T-helper 1 cell treated with Interleukin-12 subunit alpha and Interleukin-12 subunit beta and Interleukin-4 antibody, amounts not matched to agents 30 μg/mL and 1 μg/mL, for 36 hours (primary cell): ENCODE measurements at regions not wholly inside any gene's neighbourhood (a gene's known extent, or its start where the extent isn't known, plus 50 kb on each side); places are given as distances from the start of the nearest gene placed in this dataset.

ENCODE experiments used
- H3K27ac Mint-ChIP-seq: one replicate; pipeline ENCODE4 v1.8.0; 2021; ENCODE audit warnings: mild to moderate bottlenecking, mixed read lengths
- H3K27me3 Mint-ChIP-seq: one replicate; pipeline ENCODE4 v1.8.0; 2021; ENCODE audit warnings: low read depth, mixed read lengths
- H3K36me3 Mint-ChIP-seq: one replicate; pipeline ENCODE4 v1.8.0; 2021; ENCODE audit warnings: low read depth, mixed read lengths
- H3K4me1 Mint-ChIP-seq: one replicate; pipeline ENCODE4 v1.8.0; 2021; ENCODE audit warnings: low read depth, mixed read lengths
- H3K4me3 Mint-ChIP-seq: one replicate; pipeline ENCODE4 v1.8.0; 2021; ENCODE audit warnings: mild to moderate bottlenecking, moderate library complexity, mixed read lengths
- H3K9me3 Mint-ChIP-seq: one replicate; pipeline ENCODE4 v1.8.0; 2021; ENCODE audit warnings: mixed read lengths

DNA sequence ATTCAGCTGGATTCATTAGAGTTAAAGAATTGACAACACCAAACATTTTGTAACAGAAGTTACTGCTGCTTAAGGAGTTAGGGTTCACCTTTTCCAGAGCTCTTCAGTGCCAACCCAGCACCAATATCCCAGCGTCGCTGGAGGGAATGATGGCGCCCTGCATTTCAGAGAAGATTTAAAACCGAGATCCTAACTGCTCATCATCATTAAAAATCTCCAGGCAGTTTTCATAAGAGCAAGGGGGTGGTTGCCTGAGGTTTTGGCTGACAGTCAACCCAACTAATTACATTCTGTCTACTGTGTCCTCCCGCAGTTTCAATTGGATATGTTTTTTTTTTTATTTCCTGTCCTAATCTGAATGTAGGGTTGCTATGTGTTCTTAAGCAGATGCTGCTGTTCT lies 509.6 kb upstream of the TCF4 start:
- Mint-ChIP-seq H3K9me3 (no peaks in the 10 kb centered on the region), H3K4me3 (no peak overlapping the region), H3K27me3 (no peaks in the 10 kb centered on the region), H3K4me1 (no peaks in the 10 kb centered on the region), H3K36me3 (no peaks in the 10 kb centered on the region), H3K27ac (no peak overlapping the region)

DNA sequence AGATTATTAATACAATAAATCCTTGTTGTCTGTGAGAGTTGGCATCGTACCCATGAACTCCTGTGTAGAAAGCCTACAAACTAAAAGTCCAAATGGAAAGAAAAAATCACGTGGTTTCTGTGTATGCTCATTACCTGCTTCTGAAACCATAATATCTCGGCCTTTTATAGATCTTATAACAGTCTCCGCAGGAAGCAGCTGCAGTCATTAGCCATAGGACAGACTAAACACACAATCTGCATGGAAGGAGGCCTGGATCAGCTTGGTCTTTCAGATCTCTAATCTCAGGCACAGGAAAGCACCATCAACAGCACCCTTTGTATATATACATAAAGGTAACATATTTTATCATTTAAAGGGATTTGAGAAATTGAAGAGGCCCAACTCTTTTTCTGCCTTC lies 508.9 kb upstream of the TCF4 start:
- no peak overlapping the region for H3K27ac Mint-ChIP-seq
- H3K36me3 Mint-ChIP-seq = no peaks in the 10 kb centered on the region
- H3K9me3 Mint-ChIP-seq = no peaks in the 10 kb centered on the region
- no peaks in the 10 kb centered on the region for H3K27me3 Mint-ChIP-seq
- H3K4me1 Mint-ChIP-seq = no peaks in the 10 kb centered on the region
- H3K4me3 Mint-ChIP-seq = no peak overlapping the region

DNA sequence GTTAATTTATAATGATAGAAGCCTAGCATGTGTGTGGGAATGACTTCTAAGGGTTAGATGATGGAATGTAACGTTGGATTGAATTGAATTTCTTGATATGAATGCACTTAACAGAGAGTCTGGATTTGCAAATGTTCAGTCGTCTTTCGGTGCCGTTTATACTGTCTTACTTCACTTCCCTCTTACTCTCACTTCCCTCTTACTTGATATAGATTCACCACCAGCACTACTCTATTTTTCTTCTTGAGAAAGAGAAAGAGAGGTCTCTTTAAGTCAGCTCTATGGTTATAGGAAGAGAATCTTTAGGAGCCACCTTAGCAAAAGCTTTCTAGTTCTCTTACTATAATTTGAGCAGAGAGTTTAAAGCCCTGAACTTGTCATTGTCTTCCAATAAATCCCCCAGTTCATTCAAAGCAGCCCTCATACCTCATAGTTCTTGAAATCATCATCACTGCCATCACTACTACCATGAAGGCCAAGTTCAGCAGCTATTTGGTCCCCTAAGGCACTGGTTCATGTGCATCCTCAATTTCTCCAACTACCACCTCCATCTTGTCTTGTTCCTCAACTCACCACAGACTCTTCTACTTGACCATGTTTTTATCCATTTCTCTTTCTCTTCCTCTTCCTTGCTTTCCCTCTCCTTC lies 501.7 kb upstream of the TCF4 start:
- no peaks in the 10 kb centered on the region for H3K4me1 Mint-ChIP-seq
- H3K27ac Mint-ChIP-seq = no peak overlapping the region
- no peaks in the 10 kb centered on the region for H3K9me3 Mint-ChIP-seq

DNA sequence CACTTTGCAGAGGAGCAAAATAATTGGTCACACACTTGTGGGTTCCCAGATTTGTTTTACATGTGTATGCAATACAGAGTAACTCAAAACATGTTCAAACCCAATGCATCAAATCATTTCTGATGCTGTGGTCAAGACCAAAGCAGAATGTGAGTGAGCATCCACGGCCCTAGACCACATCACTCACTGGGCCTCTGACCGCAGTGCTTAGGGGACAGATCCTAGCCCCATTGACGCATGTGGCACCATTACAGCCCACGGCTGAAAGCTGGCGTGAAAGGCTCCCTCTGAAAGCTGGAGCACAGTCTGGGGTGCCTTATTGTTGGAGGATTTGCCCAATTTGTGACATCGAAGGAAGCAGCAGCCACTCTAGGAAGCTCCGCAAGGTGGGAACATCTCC lies 498.8 kb upstream of the TCF4 start:
- Mint-ChIP-seq H3K36me3 (no peaks in the 10 kb centered on the region), H3K9me3 (peaks cover 3% of the 10 kb centered on the region), H3K27ac (no peak overlapping the region), H3K4me3 (no peak overlapping the region), H3K27me3 (no peaks in the 10 kb centered on the region), H3K4me1 (no peaks in the 10 kb centered on the region)

More for the DNA sequence above, 501.7 kb upstream of the TCF4 start:
- H3K27me3 Mint-ChIP-seq = no peaks in the 10 kb centered on the region
- no peak overlapping the region for H3K4me3 Mint-ChIP-seq
- no peaks in the 10 kb centered on the region for H3K36me3 Mint-ChIP-seq

DNA sequence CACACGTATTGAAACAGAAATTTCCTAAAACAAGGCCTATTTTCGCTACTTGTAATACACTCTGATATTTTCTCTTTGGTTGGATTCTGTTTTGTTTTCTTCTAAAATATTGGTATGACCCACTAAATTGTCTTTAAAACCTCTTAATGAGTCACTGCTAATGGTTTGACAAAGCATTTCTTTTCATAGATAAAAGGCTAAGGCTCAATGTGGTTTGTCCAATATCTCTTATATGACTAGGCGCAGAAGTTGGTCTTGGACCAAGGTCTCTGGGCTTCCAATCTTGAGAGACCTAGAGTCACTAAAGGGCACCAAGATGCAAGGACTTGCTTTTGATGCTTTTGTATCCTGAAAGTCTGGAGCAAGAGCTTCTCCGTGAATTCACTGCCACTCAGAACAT lies 498.2 kb upstream of the TCF4 start:
- H3K9me3 Mint-ChIP-seq = peaks cover 3% of the 10 kb centered on the region
- no peaks in the 10 kb centered on the region for H3K4me1 Mint-ChIP-seq
- no peaks in the 10 kb centered on the region for H3K27me3 Mint-ChIP-seq
- no peaks in the 10 kb centered on the region for H3K36me3 Mint-ChIP-seq
- no peak overlapping the region for H3K27ac Mint-ChIP-seq
- no peak overlapping the region for H3K4me3 Mint-ChIP-seq

DNA sequence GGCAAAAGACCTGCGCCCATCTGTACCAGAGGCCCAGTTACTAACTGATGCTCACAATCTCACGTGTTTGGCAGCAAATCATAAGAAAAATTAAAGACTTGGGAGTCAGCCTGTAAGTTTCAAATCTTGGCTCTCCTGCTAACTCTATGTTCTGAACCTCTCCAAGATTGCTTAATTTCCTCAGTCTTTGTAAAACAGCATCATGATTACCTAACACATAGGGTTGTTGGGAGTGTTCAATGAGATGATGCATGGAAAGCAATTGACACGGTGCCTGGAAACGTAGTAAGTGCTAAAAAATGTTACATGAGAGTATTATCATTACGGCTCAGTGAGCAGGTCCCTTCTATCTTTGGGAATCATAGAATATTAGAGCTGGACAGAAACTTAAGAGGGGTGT lies 497.6 kb upstream of the TCF4 start:
- no peaks in the 10 kb centered on the region for H3K27me3 Mint-ChIP-seq
- H3K36me3 Mint-ChIP-seq = no peaks in the 10 kb centered on the region
- no peaks in the 10 kb centered on the region for H3K4me1 Mint-ChIP-seq
- peaks cover 3% of the 10 kb centered on the region for H3K9me3 Mint-ChIP-seq
- H3K27ac Mint-ChIP-seq = no peak overlapping the region
- no peak overlapping the region for H3K4me3 Mint-ChIP-seq

DNA sequence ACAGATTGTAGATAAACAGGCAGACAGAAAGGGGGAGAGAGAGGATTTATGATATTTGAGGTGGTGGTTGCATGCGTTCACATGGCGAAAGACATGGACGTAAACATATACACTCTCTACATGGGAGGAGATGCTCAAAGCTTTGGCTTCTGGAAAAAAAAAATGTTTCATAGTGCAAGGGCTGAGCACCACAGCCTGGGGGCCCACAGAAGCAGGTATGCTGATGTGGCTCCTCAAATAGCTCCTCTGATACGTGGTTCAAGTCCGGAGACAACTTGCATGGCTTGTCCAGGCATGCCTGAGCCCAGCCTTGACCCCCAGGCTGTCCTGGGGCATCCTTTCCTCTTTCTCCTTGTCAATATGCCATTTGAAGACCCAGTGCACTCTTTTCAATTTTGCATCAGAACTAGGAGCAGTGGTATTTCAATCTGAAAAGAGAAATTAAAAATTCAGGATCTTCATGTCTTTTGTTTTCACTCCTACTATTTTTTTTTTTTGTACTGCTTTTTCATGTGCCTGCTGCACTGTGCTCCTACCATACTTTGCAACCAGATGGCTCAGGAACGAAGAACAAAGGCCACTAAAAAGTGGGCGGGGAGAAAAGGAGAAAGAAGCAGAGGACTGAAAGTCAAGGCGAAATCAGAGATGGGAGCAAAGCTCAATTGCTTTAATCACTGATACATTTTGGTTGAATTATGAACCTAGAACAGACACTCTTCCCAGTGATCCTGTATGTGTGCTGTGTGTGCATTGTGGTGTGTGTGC lies 495.7 kb upstream of the TCF4 start:
- Mint-ChIP-seq H3K4me1 (no peaks in the 10 kb centered on the region), H3K27me3 (no peaks in the 10 kb centered on the region), H3K36me3 (no peaks in the 10 kb centered on the region), H3K9me3 (peaks cover 3% of the 10 kb centered on the region), H3K27ac (no peak overlapping the region), H3K4me3 (no peak overlapping the region)

DNA sequence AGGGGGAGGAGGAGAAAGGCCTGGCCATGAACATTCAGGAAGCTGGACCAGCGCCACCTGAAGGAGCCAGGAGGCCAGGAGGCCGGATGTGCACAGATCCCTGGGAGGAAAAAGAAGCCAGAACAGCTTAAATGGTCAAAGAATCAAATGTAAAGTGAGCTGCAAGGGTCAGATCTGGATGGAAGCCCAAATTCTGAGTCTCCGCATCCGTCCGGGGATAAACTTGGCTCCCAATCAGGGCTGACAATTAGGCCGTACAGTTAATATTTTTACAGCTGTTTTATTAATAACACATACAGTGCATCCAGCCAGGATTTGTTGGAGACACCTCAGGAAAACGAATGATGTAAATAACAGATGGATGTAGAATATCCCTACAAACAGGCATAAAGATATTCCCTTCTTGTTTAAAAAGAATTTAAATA lies 495.1 kb upstream of the TCF4 start:
- no peaks in the 10 kb centered on the region for H3K4me1 Mint-ChIP-seq
- no peak overlapping the region for H3K4me3 Mint-ChIP-seq
- H3K36me3 Mint-ChIP-seq = no peaks in the 10 kb centered on the region
- H3K27me3 Mint-ChIP-seq = no peaks in the 10 kb centered on the region
- H3K27ac Mint-ChIP-seq = no peak overlapping the region
- H3K9me3 Mint-ChIP-seq = peaks cover 3% of the 10 kb centered on the region

DNA sequence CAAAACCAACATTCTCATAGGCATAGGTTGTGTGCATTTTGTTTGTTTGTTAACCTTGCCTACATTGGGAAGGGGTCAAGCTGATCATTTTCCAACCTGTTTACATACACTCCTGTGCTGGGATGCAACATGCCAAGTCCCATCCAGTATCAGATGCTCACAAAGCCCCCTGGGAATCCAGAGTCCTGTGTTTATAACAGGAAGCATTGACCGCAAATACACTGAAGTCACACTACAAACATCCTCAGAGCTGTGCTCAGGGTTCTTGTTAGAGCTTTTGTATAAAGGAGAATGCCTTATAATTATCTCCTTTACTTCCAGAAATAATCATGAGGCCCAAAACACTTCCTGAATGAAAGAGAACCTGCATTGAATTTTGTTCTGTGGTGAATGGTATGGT lies 488.7 kb upstream of the TCF4 start:
- Mint-ChIP-seq H3K4me1 (no peaks in the 10 kb centered on the region), H3K36me3 (no peaks in the 10 kb centered on the region), H3K9me3 (peaks cover 3% of the 10 kb centered on the region), H3K27ac (no peak overlapping the region), H3K4me3 (no peak overlapping the region), H3K27me3 (no peaks in the 10 kb centered on the region)

DNA sequence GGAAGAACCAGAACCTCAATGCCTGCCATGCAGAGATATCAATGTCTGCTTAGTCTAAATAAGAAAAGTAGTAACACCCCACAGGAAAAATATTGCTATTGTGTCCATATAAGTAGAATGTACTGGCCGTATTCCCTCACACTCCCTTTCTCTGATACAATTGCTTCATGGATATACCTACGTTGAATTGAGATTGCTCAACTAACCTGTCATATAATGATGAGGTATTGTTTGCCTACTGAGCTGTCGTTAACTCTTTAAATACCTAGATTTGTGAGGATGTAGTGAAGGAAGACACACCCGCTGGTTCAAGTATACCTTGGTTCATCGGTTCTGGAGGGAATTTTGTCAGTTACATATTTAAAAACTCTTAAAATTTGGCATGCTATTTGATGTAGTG lies 480.7 kb upstream of the TCF4 start:
- H3K27me3 Mint-ChIP-seq = no peaks in the 10 kb centered on the region
- no peaks in the 10 kb centered on the region for H3K4me1 Mint-ChIP-seq
- no peak overlapping the region for H3K4me3 Mint-ChIP-seq
- H3K27ac Mint-ChIP-seq = no peak overlapping the region
- peaks cover 3% of the 10 kb centered on the region for H3K9me3 Mint-ChIP-seq
- no peaks in the 10 kb centered on the region for H3K36me3 Mint-ChIP-seq

DNA sequence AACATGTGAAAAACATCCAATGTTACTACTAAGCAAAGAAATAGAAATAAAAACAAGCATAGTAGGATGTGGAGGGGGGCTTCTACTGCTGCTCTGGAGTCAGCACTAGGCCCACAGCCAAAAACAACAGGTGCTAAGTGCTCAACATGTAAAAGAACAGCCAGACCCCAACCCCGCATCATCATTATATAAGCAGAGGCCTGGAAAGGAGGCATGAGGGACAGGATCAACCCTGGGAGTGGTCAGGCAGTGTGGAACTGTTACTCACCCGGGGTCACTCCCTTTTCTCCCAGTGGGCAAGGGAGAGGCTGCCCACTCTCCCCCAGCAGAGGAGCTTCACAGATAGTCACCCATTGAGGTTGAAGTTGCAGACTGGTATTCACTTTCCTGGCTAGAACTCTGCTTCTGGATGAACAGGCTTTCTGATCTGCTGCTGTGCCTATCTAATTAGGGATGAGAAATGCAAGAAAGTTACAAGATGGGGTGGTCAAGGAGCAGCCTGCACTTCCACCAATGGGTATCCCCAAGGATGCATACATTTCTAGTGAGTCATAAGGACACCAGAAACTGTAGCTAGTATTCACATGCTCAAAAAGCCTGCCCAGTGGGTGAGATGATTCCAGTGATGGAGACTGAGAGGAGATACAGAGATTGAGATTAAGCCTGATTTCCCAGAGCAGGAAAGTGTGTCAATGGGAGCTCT lies 480.1 kb upstream of the TCF4 start:
- Mint-ChIP-seq H3K27ac (no peak overlapping the region), H3K27me3 (no peaks in the 10 kb centered on the region), H3K4me1 (no peaks in the 10 kb centered on the region), H3K4me3 (no peak overlapping the region), H3K36me3 (no peaks in the 10 kb centered on the region), H3K9me3 (peaks cover 3% of the 10 kb centered on the region)

DNA sequence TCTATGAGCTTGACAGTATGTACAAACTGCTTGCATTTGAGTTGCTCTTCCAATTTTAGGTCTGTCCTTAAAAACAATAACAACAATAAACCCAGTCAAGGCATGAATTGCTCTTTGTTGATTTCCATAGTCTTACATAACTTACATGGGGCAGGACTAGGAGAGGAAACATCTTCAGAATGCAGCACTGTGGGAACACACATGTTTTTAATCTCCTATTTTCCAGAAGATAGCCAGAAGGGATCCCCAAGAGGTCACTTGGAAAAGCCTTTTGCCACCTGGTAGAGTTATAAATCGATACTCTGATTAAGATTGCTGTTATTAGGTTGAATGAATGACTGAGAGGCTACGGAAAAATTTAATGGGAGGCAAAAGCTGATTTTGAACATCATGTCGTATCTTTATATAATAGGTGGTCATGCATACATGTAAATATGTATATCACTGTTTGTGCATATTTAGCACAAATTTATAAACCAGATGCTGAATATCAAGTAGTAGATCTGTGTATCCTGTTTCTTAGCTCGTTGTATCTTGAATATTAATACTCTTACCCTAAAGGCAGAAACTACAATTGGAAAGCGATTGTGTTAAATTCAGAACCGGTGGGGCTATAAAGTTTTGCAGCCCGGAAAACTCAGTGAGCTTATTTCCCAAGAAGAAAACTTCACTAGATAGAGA lies 479.4 kb upstream of the TCF4 start:
- Mint-ChIP-seq H3K27ac (no peak overlapping the region), H3K36me3 (no peaks in the 10 kb centered on the region), H3K4me3 (no peak overlapping the region), H3K4me1 (no peaks in the 10 kb centered on the region), H3K9me3 (peaks cover 2% of the 10 kb centered on the region), H3K27me3 (no peaks in the 10 kb centered on the region)

DNA sequence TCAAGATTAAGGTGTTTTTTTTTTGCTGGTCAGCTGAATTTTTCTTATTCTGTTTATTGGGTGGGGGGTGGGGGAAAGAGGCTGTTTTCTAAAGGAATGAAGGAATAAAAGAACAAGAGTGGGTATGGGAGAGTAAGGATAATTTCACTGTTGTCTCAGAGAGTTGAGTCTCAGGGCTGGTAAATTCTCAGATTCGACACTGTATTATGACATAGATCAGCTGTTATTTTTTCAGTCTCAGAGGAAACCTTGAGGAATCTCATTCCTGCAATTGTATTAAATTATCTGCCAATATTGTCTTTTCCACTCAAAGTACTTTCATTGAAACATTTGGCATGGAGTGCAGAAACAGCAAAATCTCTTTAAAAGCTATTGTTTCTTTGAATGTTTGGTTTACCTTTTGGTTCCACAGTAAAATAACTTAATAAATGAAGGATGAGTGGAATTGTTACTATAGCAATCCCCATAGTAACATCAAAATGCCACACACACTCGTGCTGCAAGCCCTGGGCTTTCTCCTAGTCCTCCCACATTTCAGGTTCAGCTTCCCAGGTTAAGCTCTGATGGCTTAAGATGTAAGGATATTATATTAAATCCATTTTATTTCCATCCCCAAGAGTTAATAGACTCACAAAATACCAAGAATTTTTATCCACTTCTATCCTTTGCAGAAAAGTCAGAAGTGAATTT lies 478.7 kb upstream of the TCF4 start:
- Mint-ChIP-seq H3K4me1 (no peaks in the 10 kb centered on the region), H3K4me3 (no peak overlapping the region), H3K27ac (no peak overlapping the region), H3K36me3 (no peaks in the 10 kb centered on the region), H3K9me3 (no peaks in the 10 kb centered on the region), H3K27me3 (no peaks in the 10 kb centered on the region)

DNA sequence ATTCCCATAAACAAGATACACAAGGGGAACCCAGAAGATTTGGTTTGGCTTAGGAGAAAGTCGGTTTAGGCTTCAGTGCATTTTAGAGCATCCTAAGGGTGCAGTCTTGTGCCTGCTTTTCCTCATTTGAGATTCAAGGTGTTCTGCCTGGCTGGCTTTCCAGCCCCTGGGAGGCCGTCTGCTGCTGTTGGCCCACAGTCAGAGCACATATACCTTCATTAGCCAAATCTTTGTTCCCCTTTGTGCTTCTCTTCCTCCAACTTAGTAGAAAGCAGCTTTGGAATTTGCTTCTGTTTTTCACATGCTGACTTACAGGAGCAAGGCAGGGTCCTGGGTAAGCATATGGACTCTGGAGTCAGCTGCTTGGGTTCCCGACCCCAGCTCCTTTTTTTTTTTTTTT lies 477.1 kb upstream of the TCF4 start:
- H3K36me3 Mint-ChIP-seq = no peaks in the 10 kb centered on the region
- H3K4me3 Mint-ChIP-seq = no peak overlapping the region
- no peaks in the 10 kb centered on the region for H3K27me3 Mint-ChIP-seq
- no peaks in the 10 kb centered on the region for H3K4me1 Mint-ChIP-seq
- H3K27ac Mint-ChIP-seq = no peak overlapping the region
- H3K9me3 Mint-ChIP-seq = no peaks in the 10 kb centered on the region
